ENCODE measurements at regions not wholly inside any gene's neighbourhood (a gene's known extent, or its start where the extent isn't known, plus 50 kb on each side); places are given as distances from the start of the nearest gene placed in this dataset.
"Not testable (repeated sequence)": the region's sequence is repeated elsewhere in the genome, so short reads cannot be mapped to it uniquely, and the experiment has no call there.

DNA sequence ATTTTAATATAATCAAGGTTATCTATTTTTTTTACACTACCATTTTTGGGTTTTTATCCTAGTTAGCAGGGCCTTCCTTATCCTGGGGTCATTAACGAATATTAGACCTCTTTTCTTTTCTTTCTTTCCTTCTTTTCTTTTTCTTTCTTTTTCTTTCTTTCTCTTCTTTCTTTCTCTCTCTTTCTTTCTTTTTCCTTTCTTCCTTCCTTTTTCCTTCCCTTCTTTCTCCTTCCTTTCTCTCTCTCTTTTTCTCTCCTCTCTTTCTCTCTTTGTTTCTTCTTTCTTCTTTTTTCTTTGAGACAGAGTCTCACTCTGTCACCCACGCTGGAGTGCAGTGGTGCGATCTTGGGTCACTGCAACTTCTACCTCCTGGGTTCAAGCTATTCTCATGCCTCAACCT is 120.4 kb upstream of the PDE7B start:
- no peak for DNase-seq

DNA sequence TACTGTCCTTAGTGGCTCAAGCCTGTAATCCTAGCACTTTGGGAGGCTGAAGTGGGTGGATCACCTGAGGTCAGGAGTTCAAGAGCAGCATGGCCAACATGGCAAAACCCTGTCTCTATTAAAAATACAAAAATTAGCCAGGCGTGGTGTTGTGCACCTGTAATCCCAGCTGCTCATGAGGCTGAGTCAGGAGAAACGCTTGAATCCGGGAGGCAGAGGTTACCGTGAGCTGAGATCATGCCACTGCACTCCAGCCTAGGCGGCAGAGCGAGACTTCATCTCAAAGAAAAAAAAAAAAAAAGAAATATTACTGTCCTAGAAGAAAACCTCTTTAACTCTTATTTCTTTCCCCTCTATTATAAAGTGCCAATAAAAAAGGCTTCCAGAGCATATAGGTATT is 115.2 kb upstream of the PDE7B start:
- not testable (repeated sequence) for DNase-seq

DNA sequence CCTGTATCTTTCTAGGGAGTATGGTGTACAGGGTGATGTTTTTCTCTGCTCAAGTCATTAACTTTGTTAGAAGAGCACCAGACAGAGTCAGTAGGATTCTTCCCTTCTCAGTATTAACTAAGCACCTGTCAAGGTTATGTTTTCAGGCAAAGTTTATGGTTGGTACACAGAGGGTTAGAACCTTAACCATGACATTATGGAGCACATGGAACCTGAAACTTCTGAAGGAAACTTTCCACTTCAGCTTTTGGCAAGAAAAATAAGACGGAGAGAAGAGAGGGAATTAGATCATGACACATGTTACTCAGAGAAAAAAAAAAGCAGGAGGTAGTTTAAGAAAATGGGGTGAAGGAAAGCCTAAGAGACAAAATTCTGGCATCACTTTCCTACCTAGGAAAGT is 112.9 kb upstream of the PDE7B start:
- DNase-seq, result no peak

DNA sequence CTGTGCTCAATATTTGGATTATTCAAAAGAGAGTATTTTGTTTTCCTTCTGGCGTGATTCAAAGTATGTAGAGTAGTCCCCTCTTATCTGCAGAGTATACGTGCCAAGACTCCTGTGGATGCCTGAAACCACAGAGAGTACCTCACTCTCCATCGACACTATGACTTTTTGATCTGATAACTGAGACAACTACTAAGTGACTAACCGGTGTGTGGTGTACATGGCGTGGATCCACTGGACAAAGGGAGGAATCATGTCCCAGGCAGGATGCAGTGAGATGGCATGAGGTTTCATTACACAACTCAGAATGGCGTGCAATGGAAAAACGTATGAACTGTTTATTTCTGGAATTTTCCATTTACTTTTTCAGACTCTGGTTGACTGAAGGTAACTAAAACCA is 112.2 kb upstream of the PDE7B start:
- DNase-seq, result no peak

DNA sequence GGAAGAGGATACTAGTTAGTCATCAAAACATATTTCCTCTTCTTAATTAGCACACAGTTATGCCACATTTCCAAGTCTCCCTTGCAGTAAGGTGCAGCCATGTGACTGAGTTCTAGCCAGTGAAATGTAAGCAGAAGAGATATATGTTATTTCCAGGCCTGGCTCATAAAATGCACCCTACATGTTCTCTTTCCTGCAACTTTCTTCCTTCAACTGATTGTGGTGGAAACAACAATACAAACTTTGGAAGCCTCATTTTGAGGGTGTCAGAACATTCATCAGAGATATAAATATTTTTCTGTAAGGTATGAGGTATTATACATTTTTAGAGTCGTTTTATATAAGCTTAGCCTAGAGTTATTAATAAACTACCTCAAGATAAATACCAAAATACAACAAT is 110.9 kb upstream of the PDE7B start:
- DNase-seq, result no peak

DNA sequence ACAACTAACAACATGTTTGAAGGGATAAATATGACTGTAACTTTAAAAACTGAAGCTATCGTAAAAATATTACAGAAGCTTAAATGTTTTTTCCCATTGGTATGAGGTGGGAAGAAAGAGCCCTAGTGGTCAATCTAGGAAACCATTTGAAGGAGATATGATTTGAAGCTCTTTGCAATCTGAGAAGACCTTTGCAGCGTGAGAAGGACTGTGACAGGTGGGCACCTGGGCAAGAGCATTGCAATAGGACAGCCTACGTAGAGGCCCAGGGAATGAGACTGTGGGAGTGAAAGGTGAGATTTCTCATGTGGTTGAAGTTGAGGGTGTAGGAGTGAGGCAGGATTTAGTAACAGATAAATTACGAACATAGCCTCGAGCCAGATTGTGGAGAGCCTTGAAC is 108.0 kb upstream of the PDE7B start:
- DNase-seq, result no peak

DNA sequence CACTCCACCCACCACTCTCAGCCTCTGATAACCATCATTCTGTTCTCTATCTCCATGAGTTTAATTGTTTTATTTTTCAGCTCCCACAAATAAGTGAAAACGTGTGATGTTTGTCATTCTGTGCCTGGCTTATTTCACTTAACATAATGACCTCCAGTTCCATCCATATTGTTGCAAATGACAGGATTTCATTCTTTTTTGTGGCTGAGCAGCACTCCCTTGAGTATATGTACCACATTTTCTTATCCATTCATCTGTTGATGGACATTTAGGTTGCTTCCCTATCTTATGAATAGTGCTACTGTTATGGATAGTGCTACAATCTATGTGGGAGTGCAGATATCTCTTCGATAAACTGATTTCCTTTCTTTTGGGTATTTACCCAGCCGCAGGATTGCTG is 103.3 kb upstream of the PDE7B start:
- no peak for DNase-seq

DNA sequence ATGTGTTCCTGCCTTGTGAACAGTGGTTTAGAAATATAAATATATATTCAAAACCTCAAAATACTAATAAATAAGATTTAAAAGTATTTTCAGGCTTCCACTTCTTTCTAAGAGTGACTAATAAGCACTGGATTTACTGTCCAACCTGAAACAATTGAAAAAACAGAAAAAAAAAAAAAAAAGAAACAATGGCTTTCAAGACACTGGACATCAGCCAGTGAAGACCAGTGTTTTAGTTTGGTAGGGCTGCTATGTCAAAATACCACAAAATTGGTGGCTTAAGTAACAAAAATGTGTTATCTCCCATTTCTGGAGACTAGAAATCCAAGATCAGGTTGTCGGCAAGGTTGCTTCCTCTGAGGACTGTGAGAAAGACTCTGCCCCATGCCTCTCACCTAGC is 101.4 kb upstream of the PDE7B start:
- DNase-seq, result no peak

DNA sequence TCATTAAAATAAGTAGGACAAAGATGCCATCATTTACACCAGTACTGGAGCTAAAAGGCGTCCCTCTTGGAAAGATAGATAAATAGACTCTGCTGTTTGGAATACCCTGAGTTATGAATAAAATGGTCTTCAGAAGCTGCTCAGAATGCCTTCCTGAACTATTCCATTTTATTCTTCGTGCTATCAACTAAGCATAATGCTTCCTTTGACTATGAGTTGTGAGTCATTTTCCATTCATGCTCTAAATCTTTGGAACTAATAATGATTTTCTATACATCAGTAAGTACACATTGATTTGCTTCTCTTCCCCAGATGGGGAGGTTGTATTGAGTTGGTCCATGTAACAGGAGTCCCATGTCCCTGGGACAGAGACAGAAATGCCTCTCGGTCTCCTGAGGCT is 98.3 kb upstream of the PDE7B start:
- DNase-seq, result no peak

DNA sequence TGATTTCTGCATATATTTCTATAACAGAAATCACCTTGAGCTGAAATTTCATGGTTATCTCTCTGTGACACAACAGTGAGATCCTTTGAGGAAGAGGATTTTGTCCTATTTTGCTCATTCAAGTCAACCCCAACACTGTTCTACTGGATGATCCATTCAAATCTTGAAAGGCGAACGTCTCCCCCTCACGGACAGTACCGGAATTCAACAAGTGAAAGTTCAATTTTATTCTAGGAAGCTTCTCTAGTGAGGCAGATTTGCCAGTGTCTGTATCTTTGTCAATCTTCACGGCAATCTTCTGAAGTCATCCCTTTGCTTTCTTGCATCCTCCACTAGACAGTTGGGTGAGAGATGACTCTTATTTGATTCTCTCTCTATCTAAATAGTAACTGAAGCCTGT is 91.7 kb upstream of the PDE7B start:
- no peak for DNase-seq

DNA sequence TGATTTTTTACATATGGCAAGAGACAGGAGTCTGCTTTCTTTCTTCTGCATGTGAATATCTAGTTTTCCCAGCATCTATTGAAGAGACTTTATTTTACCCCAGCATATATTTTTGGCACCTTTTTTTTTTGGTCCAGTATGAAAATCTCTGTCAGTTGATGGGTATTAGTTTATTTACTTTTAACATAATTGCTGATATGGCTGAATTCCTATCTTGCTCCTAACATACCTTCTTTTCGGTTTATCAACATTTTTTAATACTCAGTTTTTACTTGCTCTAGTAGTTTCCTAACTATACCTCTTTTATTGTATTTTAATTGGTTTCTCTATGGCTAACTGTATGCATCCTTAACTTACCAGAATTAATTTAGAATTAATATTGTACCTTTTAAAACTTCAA is 77.5 kb upstream of the PDE7B start:
- no peak for DNase-seq

DNA sequence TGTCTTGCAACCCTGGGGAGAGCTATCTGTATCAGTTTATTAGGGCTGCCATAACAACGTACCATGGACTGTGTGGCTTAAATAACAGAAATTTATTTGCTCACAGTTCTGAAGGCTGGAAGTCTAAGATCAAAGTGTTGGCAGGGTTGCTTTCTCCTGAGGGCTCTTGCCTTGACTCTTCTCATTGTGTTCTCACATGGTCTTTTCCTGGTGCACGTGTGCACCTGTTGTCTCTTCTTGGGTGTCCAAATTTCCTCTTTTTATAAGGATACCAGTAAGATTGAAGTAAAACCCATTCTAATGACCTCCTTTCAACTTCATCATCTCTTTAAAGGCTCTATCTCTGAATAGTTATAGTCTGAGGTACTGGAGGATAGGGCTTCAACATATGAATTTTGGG is 72.3 kb upstream of the PDE7B start:
- DNase-seq, result no peak

DNA sequence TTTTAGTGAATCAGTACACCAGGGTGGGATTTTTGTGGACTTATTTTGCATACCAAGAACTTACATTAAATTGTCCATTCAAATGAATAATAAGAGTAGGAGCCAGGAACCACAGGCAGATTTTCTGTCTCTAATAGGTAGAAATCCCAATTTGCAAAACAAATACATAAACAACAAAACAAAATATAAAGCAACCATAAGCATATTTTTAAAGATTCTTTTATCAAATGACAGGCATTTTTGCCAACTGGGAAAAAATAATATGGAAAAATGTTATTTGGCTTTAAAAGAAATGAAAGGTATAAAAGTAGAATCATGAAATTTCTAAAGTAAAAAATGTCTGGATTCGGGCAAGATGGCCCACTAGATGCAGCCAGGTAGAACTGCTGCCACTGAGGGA is 71.2 kb upstream of the PDE7B start:
- no peak for DNase-seq

DNA sequence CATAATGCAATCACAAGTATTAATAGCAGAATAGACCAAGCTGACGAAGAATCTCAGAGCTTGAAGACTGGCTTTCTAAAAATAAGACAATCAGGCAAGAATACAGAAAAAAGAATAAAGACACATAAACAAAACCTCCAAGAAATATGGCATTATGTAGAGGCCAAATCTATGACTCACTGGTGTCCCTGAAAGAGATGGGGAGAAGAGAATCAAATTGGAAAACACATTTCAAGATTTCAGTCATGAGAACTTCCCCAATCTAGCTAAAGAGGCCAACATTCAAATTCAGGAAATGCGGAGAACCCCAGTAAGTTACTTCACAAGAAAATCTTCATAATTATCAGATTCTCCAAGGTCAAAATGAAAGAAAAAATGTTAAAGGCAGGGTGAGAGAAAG is 69.0 kb upstream of the PDE7B start:
- DNase-seq, result no peak

DNA sequence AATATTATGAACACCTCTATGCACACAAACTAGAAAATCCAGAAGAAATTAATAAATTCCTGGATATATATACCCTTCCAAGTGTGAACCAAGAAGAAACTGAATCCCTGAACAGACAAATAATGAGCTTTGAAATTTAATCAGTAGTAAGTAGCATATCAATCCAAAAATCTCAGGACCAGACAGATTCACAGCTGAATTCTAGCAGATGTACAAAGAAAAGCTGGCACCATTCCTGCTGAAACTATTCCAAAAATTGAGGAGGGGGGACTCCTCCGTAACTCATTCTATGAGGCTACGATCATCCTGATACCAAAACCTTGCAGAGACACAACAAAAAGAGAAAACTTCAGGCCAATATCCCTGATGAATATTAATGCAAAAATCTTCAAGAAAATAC is 67.0 kb upstream of the PDE7B start:
- DNase-seq, result no peak

DNA sequence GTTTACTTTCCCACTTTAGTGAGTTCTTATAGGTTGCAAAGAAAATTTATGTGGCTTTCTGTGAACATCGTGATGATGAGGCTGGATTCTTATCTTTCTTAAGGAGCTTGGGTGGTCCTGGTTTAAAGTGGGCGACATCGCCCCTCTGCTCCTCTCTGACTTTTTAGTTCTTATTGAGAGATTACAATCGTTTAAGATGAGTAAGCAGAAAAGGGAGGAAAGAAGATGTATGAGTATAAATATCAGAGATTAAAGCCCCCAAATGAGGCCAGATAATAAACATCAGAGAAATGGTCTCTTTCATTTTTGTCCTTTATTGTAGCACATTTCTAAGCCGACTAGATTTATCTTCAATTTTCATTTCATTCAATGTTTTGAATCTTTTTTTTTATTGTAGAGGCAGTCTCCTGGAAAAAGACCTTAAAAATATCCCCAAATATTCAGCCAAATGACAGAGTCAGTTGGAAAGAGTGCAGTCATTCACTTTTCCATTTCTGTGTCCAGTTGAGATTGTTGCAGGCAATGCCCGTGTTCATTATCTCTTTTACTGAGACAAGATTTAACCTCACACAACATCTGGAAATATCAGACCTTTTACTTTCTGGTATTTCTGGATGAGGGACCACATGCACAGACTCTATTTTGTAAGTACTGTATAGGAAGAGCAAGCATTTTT is 62.0 kb upstream of the PDE7B start:
- no peak for DNase-seq

DNA sequence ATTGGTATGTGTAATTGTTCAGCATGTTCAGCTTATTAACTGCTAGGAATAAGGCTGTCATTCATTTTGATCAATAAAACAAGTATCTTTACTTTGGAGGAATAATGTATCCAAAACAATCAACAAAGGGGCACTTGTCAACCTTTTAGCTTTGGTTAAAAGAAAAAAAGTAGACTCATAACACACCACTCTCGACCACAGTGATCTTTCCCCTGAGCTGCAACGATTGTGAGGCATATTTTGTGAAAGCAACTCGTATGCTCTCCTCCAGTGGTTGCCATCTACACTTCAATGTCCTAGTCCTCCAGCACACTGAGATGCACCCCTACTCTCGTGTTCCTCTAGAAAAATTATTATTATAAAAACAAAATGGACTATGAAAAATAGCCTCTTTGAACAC is 60.1 kb upstream of the PDE7B start:
- DNase-seq, result no peak

DNA sequence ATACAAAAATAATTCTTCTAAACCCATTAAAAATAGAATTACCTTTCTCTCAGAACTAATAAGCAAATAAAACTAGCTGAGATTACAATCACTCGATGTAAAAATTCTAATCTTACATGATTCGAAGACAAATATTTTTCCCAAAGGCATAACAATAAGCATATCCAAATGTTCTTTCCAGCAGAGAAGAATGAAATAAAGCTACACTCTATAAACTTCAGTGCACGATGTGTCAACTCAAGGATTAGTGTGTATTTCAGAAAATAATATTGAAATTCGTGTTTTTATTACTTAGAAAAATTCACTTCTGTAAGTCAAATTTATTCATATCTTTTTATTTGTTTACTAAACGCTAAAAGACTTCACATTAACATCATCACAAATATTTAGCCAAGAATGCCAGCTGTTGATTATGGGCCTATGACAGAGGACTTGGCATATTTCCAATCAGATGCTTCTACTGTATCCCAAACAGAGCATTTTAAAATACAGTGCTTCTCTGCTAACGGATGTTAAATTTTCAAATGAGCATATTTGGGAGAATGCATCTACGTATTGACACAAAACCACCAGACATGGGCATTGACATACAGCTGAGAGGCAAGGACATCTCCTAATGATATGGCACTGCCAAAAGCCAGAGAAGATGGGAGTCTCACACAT is 54.7 kb upstream of the PDE7B start:
- DNase-seq, result no peak

DNA sequence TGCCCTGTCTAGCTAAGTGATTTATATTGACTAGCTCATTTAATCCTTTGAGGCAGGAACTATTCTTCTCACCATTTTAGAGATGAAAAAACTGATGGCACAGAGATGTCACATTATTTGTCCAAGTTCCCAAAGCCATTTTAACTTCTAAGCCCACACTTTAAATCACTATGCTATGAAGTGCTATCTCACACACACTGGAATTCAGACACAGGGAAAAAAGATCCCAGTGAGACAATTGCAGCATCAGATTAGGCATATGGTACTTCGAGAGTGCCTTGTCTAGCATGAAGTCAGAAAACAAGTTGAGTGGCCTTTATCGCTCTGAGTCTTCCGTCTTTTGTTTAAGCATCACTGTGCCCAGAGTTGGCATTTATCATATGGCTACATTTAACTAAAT is 54.1 kb upstream of the PDE7B start:
- DNase-seq, result no peak

DNA sequence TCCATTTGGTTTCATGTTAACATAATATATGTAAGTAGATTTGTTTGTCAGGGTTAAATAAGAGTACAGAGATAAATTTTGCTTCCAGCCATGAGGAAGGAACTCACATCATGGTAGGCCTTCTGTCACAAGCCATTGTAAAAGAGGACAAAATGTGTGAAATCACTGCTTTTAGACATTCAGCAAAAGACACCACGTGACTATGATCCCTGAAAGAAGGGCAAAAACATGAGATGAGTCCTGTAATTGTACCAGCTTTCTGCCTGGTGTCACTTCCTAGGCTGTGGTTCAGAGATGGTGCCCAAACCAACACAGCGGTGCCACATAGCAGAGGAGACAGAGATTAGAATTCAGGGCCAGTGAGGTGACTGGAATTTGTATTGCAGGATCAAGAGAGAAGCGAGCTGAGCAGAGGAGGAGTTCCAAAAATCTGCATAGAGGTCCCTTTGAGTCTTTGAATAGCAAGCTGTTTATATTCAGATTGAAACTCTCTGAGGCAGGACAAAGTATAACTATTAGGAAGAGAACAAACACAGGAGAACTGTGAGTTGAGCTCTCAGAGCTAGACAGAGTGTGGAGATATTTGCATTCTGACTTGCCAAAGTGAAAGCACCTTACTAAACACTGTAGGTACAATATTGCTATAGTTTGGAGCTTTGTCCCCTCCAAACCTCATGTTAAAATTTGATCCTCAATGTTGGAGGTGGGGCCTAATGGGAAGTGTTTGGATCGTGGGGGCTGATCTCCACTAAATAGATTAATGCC is 52.6 kb upstream of the PDE7B start:
- DNase-seq, result no peak
